ENCODE measurements at regions not wholly inside any gene's neighbourhood (a gene's known extent, or its start where the extent isn't known, plus 50 kb on each side); places are given as distances from the start of the nearest gene placed in this dataset.

DNA sequence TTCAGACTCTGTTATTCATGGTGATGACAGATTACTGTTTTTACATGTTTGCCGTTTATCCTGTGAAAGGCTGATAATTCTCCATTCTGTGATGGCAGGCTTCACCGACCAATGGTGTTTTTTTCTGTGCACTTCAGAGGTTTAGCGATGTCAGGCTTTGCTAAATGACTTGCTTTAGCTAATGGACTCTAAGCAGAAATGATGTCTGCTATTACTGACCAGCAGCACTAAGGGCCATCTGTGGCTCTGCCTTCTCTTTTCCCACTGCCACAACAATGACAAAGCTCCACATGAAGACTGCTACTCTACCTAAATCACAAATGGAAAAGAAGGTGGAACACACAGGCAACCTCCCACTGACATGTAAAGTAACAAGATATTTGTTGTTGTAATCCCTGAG lies 68.4 kb upstream of the ALB start:
- TF ChIP-seq POLR2A (IDR thresholded peaks at IDR 0.05; ENCODE audit: low read depth), result no peak
- TF ChIP-seq CTCF (IDR thresholded peaks at IDR 0.05), result no peak
- TF ChIP-seq EP300 (IDR thresholded peaks at IDR 0.05), result no peak
